Activated CD4-positive, alpha-beta memory T cell treated with anti-CD3 and anti-CD28 coated beads for 36 hours (primary cell): ENCODE measurements at regions not wholly inside any gene's neighbourhood (a gene's known extent, or its start where the extent isn't known, plus 50 kb on each side); places are given as distances from the start of the nearest gene placed in this dataset.

Source experiments
- CTCF ChIA-PET: fragments of 350-600 bp; sonication (Branson Sonifier 250); formaldehyde crosslinking; loops from one replicate; lab custom pipeline; 2021; ENCODE audit warnings: antibody characterized with exemption, inconsistent platforms; lab: Charles Lee
- POLR2A ChIA-PET: fragments of 350-600 bp; sonication (Branson Sonifier 250); formaldehyde crosslinking; loops from one replicate; lab custom pipeline; 2021; ENCODE audit warnings: antibody characterized with exemption; lab: Charles Lee
- DNase-seq: peaks from one replicate; pipeline ENCODE4 v3.0.0-alpha.2; 2020
- H3K27ac Mint-ChIP-seq: one replicate; pipeline ENCODE4 v1.8.0; 2021; ENCODE audit warnings: mixed read lengths
- H3K27me3 Mint-ChIP-seq: one replicate; pipeline ENCODE4 v1.8.0; 2021; ENCODE audit warnings: mixed read lengths
- H3K36me3 Mint-ChIP-seq: one replicate; pipeline ENCODE4 v1.8.0; 2021; ENCODE audit warnings: mixed read lengths
- H3K4me1 Mint-ChIP-seq: one replicate; pipeline ENCODE4 v1.8.0; 2021; ENCODE audit warnings: low read depth, mixed read lengths
- H3K4me3 Mint-ChIP-seq: one replicate; pipeline ENCODE4 v1.8.0; 2021; ENCODE audit warnings: mild to moderate bottlenecking, mixed read lengths
- H3K9me3 Mint-ChIP-seq: one replicate; pipeline ENCODE4 v1.8.0; 2021; ENCODE audit warnings: mixed read lengths
- intact Hi-C: fragments of 100-400 bp; cut with micrococcal nuclease; formaldehyde crosslinking; loops from one replicate; pipeline ENCODE4 v1.15.1; 2023

GRCh38 chr6:113162739-113163138, 694.4 kb upstream of the MARCKS start:
- H3K27me3 Mint-ChIP-seq = no peaks in the 10 kb centered on the region
- H3K4me3 Mint-ChIP-seq = no peak overlapping the region
- CTCF ChIA-PET = no interaction called here
- POLR2A ChIA-PET = no interaction called here
- no peaks in the 10 kb centered on the region for H3K4me1 Mint-ChIP-seq
- DNase-seq = no peak
- no peaks in the 10 kb centered on the region for H3K36me3 Mint-ChIP-seq
- H3K9me3 Mint-ChIP-seq = no peaks in the 10 kb centered on the region
- intact Hi-C loops = no loop called here
- no peak overlapping the region for H3K27ac Mint-ChIP-seq

DNA sequence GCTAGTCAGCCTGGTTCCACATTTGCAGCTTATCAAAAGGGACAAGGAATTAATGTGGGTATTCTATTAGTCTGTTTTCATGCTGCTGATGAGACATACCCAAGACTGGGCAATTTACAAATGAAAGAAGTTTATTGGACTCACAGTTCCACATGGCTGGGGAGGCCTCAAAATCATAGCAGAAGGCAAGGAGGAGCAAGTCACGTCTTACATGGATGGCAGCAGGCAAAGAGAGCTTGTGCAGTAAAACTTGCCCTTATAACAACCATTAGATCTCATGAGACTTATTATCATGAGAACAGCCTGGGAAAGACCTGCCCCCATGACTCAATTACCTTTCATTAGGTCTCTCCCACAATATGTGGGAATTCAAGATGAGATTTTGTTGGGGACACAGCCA, 689.1 kb upstream of the MARCKS start:
- no peak for DNase-seq
- intact Hi-C loops = no loop called here
- no peaks in the 10 kb centered on the region for H3K36me3 Mint-ChIP-seq
- H3K27me3 Mint-ChIP-seq = no peaks in the 10 kb centered on the region
- ChIA-PET CTCF (no interaction called here), POLR2A (no interaction called here)
- H3K4me1 Mint-ChIP-seq = no peaks in the 10 kb centered on the region
- peaks cover 7% of the 10 kb centered on the region for H3K9me3 Mint-ChIP-seq
- no peak overlapping the region for H3K27ac Mint-ChIP-seq
- H3K4me3 Mint-ChIP-seq = no peak overlapping the region

DNA sequence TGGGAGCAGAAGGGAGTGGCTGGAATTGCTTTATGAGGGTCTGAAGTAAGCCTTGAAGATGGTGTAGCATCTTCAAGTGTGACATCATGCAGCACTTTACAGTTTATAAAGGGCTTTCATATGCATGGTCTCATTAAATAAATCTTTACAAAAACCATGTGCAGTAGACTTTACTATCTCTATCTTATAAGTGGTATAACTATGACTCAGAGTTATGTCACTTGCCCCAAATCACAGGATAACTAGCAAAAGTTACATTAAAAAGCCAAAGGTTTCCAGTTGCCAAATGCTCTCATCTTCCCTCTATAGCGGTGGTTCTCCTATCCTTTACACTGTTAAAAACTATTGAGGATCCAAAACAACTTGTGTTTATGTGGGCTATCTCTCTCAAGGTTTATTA, 687.7 kb upstream of the MARCKS start:
- no peak overlapping the region for H3K4me3 Mint-ChIP-seq
- POLR2A ChIA-PET = no interaction called here
- no peak overlapping the region for H3K27ac Mint-ChIP-seq
- H3K4me1 Mint-ChIP-seq = no peaks in the 10 kb centered on the region
- peaks cover 7% of the 10 kb centered on the region for H3K9me3 Mint-ChIP-seq
- no peaks in the 10 kb centered on the region for H3K36me3 Mint-ChIP-seq
- intact Hi-C loops = no loop called here
- CTCF ChIA-PET = no interaction called here
- no peaks in the 10 kb centered on the region for H3K27me3 Mint-ChIP-seq
- DNase-seq = no peak

GRCh38 chr6:113170454-113170853, 686.7 kb upstream of the MARCKS start:
- no peaks in the 10 kb centered on the region for H3K4me1 Mint-ChIP-seq
- POLR2A ChIA-PET = no interaction called here
- intact Hi-C loops = no loop called here
- DNase-seq = no peak
- no peak overlapping the region for H3K4me3 Mint-ChIP-seq
- peaks cover 7% of the 10 kb centered on the region for H3K9me3 Mint-ChIP-seq
- no peak overlapping the region for H3K27ac Mint-ChIP-seq
- H3K36me3 Mint-ChIP-seq = no peaks in the 10 kb centered on the region
- H3K27me3 Mint-ChIP-seq = no peaks in the 10 kb centered on the region
- CTCF ChIA-PET = no interaction called here

GRCh38 chr6:113171882-113172281, 685.3 kb upstream of the MARCKS start:
- Mint-ChIP-seq H3K27ac (no peak overlapping the region), H3K36me3 (no peaks in the 10 kb centered on the region), H3K27me3 (no peaks in the 10 kb centered on the region), H3K9me3 (peaks cover 10% of the 10 kb centered on the region), H3K4me3 (no peak overlapping the region), H3K4me1 (no peaks in the 10 kb centered on the region)
- no peak for DNase-seq
- ChIA-PET CTCF (no interaction called here), POLR2A (no interaction called here)
- intact Hi-C loops = no loop called here

GRCh38 chr6:113172531-113172966, 684.6 kb upstream of the MARCKS start:
- intact Hi-C loops = no loop called here
- H3K27me3 Mint-ChIP-seq = no peaks in the 10 kb centered on the region
- H3K4me1 Mint-ChIP-seq = no peaks in the 10 kb centered on the region
- H3K27ac Mint-ChIP-seq = no peak overlapping the region
- H3K36me3 Mint-ChIP-seq = no peaks in the 10 kb centered on the region
- CTCF ChIA-PET = no interaction called here
- POLR2A ChIA-PET = no interaction called here
- H3K4me3 Mint-ChIP-seq = no peak overlapping the region
- H3K9me3 Mint-ChIP-seq = peaks cover 10% of the 10 kb centered on the region
- DNase-seq = no peak

GRCh38 chr6:113178349-113178748, 678.8 kb upstream of the MARCKS start:
- POLR2A ChIA-PET = no interaction called here
- Mint-ChIP-seq H3K27ac (no peak overlapping the region), H3K4me1 (no peaks in the 10 kb centered on the region), H3K27me3 (no peaks in the 10 kb centered on the region), H3K9me3 (peaks cover 4% of the 10 kb centered on the region), H3K4me3 (no peak overlapping the region), H3K36me3 (no peaks in the 10 kb centered on the region)
- DNase-seq = no peak
- CTCF ChIA-PET = interaction anchor here (1.1 kb wide), 1 partner anchor 128 kb away, joined by 3 read pairs; no protein-coding TSS in a partner anchor
- intact Hi-C loops = no loop called here

GRCh38 chr6:113181164-113181563, 676.0 kb upstream of the MARCKS start:
- DNase-seq = no peak
- ChIA-PET POLR2A (no interaction called here), CTCF (no interaction called here)
- Mint-ChIP-seq H3K4me3 (no peak overlapping the region), H3K4me1 (no peaks in the 10 kb centered on the region), H3K9me3 (peaks cover 2% of the 10 kb centered on the region), H3K27ac (no peak overlapping the region), H3K27me3 (no peaks in the 10 kb centered on the region), H3K36me3 (no peaks in the 10 kb centered on the region)
- intact Hi-C loops = no loop called here

DNA sequence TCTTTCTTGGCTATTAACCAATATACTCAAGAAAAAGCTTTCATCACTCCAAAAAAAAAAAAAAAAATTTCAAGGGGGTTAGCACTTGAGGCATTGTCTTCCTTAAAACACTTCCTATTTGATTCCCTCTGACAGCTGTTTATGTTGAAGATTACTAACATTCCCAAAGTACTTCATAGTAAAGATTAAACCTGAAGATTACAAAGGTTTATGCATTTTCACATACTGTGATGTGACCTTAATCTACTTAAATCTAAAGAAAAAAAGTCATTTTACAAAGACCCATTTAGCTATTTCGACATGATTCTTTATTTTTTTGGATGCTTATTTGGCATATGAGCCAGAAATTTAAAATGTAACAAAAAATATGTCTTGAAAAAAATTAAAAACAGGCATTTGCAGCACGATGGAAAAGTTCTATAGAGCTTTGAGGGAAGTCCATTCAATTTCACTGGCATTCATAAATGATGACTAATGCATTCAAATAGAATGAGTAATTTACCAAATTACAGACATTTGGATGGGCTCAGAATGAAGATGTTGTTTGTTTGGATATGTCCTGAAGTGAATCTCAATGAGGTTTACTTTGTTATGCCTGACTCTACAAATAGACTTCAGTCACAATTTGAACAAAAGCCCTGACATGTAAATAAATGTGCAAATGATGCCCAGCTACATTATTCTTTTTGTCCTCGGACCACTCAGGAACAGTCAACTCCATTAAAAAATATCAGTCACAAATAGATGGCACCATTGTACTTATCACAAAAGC, 674.6 kb upstream of the MARCKS start:
- POLR2A ChIA-PET = no interaction called here
- intact Hi-C loops = no loop called here
- H3K36me3 Mint-ChIP-seq = no peaks in the 10 kb centered on the region

GRCh38 chr6:113184291-113184690, 672.9 kb upstream of the MARCKS start:
- no peak for DNase-seq
- H3K27ac Mint-ChIP-seq = no peak overlapping the region
- ChIA-PET POLR2A (no interaction called here), CTCF (no interaction called here)
- intact Hi-C loops = no loop called here
- no peak overlapping the region for H3K4me3 Mint-ChIP-seq
- no peaks in the 10 kb centered on the region for H3K4me1 Mint-ChIP-seq
- peaks cover 2% of the 10 kb centered on the region for H3K9me3 Mint-ChIP-seq
- H3K27me3 Mint-ChIP-seq = no peaks in the 10 kb centered on the region
- H3K36me3 Mint-ChIP-seq = no peaks in the 10 kb centered on the region

More for the DNA sequence above, 674.6 kb upstream of the MARCKS start:
- DNase-seq = no peak
- Mint-ChIP-seq H3K27me3 (no peaks in the 10 kb centered on the region), H3K9me3 (peaks cover 2% of the 10 kb centered on the region), H3K4me1 (no peaks in the 10 kb centered on the region), H3K4me3 (no peak overlapping the region), H3K27ac (no peak overlapping the region)
- CTCF ChIA-PET = no interaction called here

GRCh38 chr6:113184736-113185135, 672.4 kb upstream of the MARCKS start:
- no peak for DNase-seq
- no peaks in the 10 kb centered on the region for H3K36me3 Mint-ChIP-seq
- peaks cover 2% of the 10 kb centered on the region for H3K9me3 Mint-ChIP-seq
- intact Hi-C loops = no loop called here
- H3K27me3 Mint-ChIP-seq = no peaks in the 10 kb centered on the region
- H3K4me1 Mint-ChIP-seq = no peaks in the 10 kb centered on the region
- ChIA-PET CTCF (no interaction called here), POLR2A (no interaction called here)
- H3K27ac Mint-ChIP-seq = no peak overlapping the region
- H3K4me3 Mint-ChIP-seq = no peak overlapping the region

GRCh38 chr6:113185299-113185698, 671.8 kb upstream of the MARCKS start:
- CTCF ChIA-PET = no interaction called here
- H3K4me3 Mint-ChIP-seq = no peak overlapping the region

GRCh38 chr6:113187661-113188060, 669.5 kb upstream of the MARCKS start:
- intact Hi-C loops = no loop called here
- POLR2A ChIA-PET = no interaction called here
- H3K4me3 Mint-ChIP-seq = no peak overlapping the region
- H3K27ac Mint-ChIP-seq = no peak overlapping the region
- CTCF ChIA-PET = no interaction called here
- H3K36me3 Mint-ChIP-seq = no peaks in the 10 kb centered on the region
- no peaks in the 10 kb centered on the region for H3K4me1 Mint-ChIP-seq
- peaks cover under 1% of the 10 kb centered on the region for H3K9me3 Mint-ChIP-seq
- DNase-seq = no peak
- no peaks in the 10 kb centered on the region for H3K27me3 Mint-ChIP-seq

More at GRCh38 chr6:113185299-113185698, 671.8 kb upstream of the MARCKS start:
- no peaks in the 10 kb centered on the region for H3K4me1 Mint-ChIP-seq
- H3K27ac Mint-ChIP-seq = no peak overlapping the region
- DNase-seq = no peak
- POLR2A ChIA-PET = no interaction called here
- intact Hi-C loops = no loop called here
- no peaks in the 10 kb centered on the region for H3K36me3 Mint-ChIP-seq
- H3K27me3 Mint-ChIP-seq = no peaks in the 10 kb centered on the region
- H3K9me3 Mint-ChIP-seq = peaks cover under 1% of the 10 kb centered on the region
